NCI-H226 (cell line): ENCODE measurements at regions not wholly inside any gene's neighbourhood (a gene's known extent, or its start where the extent isn't known, plus 50 kb on each side); places are given as distances from the start of the nearest gene placed in this dataset.

ENCODE experiments used
- DNase-seq: peaks from one replicate; pipeline ENCODE4 v3.0.0-alpha.2; 2015

- DNase-seq: no peak
Observed at GRCh38 chr10:3365630-3366029, 193.0 kb upstream of the PITRM1 start.

- no peak for DNase-seq
Observed at GRCh38 chr10:3364768-3365480, 192.3 kb upstream of the PITRM1 start.

DNA sequence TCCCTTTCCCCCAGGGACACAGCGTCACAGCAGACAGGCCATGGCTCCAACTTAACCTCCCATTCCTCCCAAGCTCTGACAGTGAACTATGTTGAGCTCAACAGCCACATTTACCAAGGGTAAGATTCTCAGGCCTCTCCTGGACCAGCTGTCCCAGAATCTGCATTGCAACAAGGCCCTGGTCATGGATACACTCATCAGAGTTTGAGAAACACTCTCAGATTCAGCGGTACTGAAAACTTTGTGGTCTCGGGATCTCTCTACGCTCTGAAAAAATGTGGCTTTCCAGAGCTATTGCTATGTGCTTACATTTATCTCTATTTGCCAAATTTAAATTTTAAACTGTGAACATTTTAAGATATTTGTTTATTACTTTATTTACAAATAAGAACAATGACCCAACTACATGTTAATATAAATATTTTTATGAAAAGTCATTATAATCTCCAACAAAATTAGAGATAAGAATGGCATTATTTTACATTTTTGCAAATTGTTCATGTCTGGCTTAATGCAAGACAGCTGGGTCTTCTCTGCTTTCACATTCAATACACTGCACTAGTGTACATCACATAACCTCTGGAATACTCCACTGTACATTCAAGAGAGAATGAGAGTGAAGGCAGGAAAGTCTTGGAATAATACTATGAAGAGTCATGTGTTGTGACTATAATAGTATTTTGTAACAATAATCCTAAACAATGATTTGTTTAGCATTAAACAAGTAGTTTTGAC is 190.9 kb upstream of the PITRM1 start:
- no peak for DNase-seq

DNA sequence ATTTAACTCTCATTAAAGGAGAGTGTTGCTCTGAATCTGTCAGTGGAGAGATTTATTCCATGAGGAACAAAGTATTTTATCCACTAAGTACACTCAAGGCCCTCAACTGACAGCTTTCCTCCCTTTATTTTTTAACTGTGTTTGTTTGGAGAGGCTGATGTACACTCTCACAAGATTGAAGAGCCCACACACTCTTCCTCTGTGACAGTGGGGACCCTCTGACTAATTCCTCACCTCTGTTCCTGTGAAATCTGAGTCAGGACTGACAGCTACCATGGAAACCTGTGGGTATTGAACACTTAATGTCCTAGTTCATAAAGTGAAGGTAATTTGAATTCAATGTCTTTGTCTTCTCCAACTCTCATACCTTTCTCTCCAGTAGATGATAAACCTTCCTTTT is 189.8 kb upstream of the PITRM1 start:
- no peak for DNase-seq

DNA sequence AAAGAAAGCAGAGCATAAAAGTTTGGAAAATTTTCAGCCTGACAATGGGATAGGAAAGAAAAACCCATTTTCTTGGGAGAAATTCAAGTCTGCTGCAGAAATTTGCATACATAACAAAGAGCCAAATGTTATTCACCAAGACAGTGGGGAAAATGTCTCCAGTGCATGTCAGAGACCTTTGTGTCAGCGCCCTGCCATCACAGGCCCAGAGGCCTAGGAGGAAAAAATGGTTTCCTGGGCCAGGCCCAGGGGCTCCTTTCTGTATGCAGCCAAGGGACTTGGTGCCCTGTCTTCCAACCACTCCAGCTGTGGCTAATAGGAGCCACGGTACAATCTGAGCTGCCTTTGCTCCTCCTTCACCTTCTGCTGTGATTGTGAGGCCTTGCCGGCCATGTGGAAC is 189.1 kb upstream of the PITRM1 start:
- DNase-seq: no peak

DNA sequence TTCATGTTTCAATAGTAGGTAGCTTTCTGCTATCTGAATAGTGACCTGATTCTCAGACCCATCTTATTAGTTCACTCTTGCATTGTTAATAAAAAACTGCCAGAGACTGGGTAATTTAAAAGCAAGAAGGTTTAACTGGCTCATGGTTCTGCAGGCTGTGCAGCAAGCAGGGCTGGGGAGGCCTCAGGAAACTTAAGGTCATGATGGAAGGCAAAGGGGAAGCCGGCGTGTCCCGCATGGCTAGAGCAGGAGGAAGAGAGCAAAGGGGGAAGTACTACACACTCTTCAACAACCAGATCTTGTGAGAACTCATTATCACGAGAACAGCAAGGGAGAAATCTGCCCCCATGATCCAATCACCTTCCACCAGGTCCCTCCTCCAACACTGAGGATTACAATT is 185.2 kb upstream of the PITRM1 start:
- no peak for DNase-seq

DNA sequence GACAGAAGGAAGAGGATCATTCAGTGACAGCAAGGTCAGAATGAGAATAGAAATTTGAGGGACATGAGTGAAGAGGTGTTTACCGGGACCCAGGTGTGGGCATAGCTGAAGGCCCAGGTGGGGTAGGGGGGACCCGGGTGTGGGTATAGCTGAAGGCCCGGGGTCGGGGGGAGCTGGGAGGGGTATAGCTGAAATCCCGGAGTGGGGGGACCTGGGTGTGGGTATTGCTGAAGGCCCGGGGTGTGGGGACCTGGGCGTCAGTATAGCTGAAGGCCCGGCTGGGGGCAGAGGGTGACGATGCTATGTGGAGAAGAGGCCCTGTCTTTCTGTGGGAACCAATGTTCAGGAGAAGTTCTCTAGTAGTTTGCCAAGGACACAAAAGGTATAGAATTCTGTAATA is 183.0 kb upstream of the PITRM1 start:
- no peak for DNase-seq

DNA sequence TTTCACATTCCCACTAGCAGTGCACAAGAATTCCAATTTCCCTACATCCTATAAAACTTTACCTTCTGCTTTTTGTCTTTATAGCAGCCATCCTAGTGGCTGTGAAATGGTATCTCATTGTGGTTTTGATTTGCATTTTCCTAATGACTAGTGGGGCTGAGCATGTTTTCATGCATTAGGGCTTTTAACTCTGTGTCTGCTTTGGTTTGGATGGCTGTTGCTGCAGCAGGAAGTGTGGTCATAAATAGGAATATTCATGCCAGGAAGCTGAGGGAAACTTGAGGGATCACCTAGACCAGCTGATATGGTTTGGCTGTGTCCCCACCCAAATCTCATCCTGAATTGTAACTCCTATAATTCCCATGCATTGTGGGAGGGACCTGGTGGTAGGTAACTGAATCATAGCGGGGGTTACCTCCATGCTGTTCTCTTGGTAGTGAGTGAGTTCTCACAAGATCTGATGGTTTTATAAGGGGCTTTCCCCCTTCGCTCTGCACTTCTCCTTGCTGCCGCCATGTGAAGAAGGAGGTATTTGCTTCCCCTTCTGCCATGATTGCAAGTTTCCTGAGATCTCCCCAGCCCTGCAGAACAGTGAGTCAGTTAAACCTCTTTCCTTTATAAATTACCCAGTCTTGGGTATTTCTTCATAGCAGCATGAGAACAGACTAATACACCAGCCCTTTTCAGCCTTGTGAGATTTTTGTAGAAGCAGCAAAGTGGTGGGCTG is 181.8 kb upstream of the PITRM1 start:
- no peak for DNase-seq

DNA sequence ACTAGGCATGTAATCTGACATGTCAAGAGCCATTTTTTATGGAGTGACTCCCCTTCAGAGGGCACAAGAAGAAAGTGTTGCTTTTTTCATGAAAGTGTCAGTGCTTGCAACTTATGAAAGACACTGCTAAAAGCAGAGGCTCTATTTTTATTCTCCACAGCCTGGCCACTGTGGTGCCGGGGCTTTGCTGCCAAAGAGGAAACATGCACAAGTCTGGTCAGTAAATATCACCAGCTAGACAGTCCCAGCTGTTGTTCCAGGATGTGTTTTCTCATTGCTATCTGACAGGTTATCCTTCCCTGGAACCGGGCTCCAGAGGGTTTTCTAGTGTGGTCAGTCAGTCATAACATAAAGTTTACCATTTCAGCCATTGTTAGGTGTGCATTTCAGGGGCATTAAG is 180.7 kb upstream of the PITRM1 start:
- no peak for DNase-seq

GRCh38 chr10:3350617-3351258 is 178.2 kb upstream of the PITRM1 start:
- DNase-seq: no peak

- DNase-seq: no peak
Observed at GRCh38 chr10:3350205-3350604, 177.6 kb upstream of the PITRM1 start.

DNA sequence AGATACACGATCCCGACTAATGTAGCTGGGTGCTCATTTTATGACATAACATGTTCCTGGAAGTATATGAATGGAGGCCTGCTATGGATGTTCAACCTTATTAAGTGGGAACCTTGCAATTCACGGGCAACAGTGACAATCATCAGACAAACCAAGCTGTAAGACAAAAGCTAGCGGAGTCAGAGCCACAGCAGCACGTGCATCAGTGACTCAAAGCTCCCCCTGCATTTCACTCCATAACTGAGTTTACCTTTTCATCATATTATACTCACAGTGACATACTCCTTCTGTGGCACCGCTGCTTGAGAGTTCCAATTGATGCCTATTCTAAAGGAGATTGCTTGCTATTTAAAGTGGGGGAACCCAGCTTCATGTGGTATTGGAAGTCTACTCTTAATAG is 176.0 kb upstream of the PITRM1 start:
- DNase-seq: no peak

DNA sequence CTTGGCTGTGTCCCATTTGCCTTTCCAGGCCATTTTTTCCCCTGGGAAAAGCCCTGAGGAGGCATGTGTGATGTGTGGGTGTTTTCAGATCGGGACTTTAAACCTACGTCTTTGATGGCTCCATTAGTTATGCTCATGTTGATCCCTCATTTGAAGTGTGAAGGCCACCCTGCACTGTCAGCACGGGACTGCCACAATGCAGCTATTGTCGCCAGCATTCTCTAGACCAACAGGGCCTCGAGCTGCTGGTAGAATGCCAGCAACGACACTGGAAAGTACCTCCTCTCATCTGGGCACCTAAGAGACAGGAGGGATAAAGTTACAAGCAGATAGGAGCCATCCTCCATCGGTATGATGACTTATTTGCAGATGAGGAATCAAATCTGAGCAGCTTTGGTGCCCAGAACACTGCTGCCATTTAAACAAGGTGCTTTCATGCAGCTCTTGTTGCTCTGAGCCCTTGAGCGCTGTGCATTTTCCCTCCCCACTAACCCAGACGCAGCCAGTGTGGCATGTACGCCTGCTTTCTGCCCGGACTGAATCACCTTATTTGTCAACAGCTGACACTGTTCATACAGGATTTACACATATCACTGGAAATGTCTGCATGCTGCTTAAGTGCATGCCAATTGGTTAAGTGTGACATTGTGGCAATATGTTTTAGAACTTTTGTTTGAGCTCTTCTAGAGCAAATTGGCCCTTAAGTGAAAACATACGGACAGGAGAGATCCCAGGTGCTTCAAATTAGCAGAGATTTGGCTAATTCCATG is 175.0 kb upstream of the PITRM1 start:
- DNase-seq: no peak

- no peak for DNase-seq
Observed at GRCh38 chr10:3346851-3347250, 174.3 kb upstream of the PITRM1 start.

DNA sequence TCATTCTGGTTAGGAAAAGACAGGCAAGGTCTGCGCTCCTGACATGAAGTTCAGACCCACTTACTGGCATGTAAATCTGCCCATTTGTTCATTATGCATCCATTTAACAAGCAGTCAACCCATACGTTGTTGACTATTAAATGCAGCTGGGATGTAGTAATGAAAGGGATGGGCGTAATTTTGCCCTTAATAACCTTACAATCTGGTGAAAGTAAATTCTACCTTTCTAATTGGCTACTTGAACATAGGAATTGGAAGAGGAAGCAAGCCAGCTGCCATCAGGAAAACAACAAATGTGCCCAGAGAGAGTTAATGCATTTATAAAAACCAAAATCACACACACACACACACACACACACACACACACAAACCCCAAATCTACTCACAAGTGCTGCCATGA is 170.2 kb upstream of the PITRM1 start:
- no peak for DNase-seq

DNA sequence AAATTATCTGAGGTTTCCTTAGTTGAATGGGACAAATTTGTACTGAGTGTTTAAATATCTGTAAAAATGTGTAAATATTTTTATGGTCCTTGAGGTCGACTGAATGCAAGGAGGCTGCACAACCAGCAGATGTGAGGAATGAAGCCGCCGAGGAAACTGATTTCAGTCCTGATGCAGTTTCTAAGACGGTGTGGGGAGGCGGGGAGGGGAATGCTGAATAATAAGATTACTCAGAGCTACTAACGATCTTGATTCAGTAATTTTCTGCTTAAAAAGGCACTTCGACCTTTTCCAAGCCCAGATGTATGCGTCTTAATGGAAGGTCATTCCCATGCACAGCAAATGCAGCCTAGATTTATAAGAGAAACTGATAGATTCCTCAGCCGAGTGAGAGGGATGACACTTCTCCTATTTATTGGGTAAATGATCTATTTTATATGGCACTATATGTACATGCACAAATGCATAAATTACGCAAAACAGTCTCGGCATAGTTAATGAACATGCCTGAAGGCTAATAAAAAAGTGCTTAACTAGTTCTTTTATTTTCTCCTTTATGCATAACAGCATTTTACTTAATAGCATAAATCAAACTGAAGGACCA is 167.6 kb upstream of the PITRM1 start:
- no peak for DNase-seq

GRCh38 chr10:3339531-3339950 is 167.0 kb upstream of the PITRM1 start:
- no peak for DNase-seq

- DNase-seq: no peak
Observed at GRCh38 chr10:3339121-3339520, 166.5 kb upstream of the PITRM1 start.

GRCh38 chr10:3337741-3338140 is 165.2 kb upstream of the PITRM1 start:
- no peak for DNase-seq

- DNase-seq: no peak
Observed at GRCh38 chr10:3336673-3337293, 164.2 kb upstream of the PITRM1 start.

DNA sequence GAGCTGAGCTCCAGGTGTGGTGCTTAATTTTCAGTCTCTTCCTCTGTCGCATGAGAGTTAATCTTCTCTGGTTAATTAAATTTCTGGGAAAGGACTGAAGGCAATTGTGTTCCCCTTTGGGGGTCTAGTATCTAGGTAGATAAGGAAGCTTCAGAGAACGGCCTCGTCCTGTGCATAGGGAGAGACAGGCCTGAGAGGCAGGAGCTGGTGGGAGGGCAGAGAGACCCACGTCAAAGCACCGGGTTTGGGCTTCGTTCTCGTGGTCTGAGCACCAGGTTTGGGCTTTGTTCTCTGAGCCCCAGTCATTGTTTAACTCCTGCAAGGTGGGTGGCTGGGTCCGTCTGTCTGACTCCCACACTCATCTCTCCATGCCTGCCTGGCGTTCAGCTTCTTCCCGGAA is 160.8 kb upstream of the PITRM1 start:
- DNase-seq: no peak

GRCh38 chr10:3331690-3332230 is 159.2 kb upstream of the PITRM1 start:
- DNase-seq: no peak
